SK-N-SH (cell line): ENCODE measurements at regions not wholly inside any gene's neighbourhood (a gene's known extent, or its start where the extent isn't known, plus 50 kb on each side); places are given as distances from the start of the nearest gene placed in this dataset.

Experiments used
- CTCF ChIA-PET: fragments of 300-600, 350-600 bp; formaldehyde crosslinking; extraction: SDS; loops from one replicate; lab custom pipeline; 2021; lab: Yijun Ruan, JAX
- POLR2A ChIA-PET: fragments of 350-600 bp; sonication (Branson Sonifier 250); formaldehyde crosslinking; extraction: SDS; loops from one replicate; lab custom pipeline; 2020; ENCODE audit warnings: antibody characterized with exemption, inconsistent platforms; lab: Yijun Ruan, JAX
- DNase-seq: peaks from one replicate; pipeline ENCODE4 v3.0.0; 2012
- H2AFZ ChIP-seq: fragments of 200-600 bp; sonication (generic); 2 replicates; pipeline ENCODE4 v1.8.1; 2016; ENCODE audit warnings: antibody characterized with exemption, mild to moderate bottlenecking, low read depth
- H3F3A ChIP-seq: fragments of 200-600 bp; sonication (generic); replicated peaks from 2 replicates; pipeline ENCODE3; 2016; ENCODE audit warnings: antibody characterized with exemption, mild to moderate bottlenecking; ENCODE audit not compliant: insufficient read depth
- H3K27ac ChIP-seq, 2 experiments: fragments of 200-500 bp in 1 of 2; fragments of 200-600 bp in 1 of 2; sonication (Bioruptor generic) in 1 of 2; sonication (generic), shearing (Covaris generic) in 1 of 2; 2 replicates each; pipeline versions ENCODE4 v1.5.1 to v1.6.1; 2014 to 2016; ENCODE audit warnings: low read depth in 2 of 2, inconsistent platforms in 1 of 2, low read length in 1 of 2, mild to moderate bottlenecking in 1 of 2, mixed read lengths in 1 of 2
- H3K27me3 ChIP-seq: fragments of 200-600 bp; sonication (generic), shearing (Covaris generic); 2 replicates; pipeline ENCODE4 v1.6.1; 2016; ENCODE audit warnings: mixed run types; ENCODE audit not compliant: insufficient read depth
- H3K36me3 ChIP-seq, 2 experiments: fragments of 200-500 bp in 1 of 2; fragments of 200-600 bp in 1 of 2; sonication (Bioruptor generic) in 1 of 2; sonication (generic) in 1 of 2; replicated peaks in 1 of 2; 2 replicates each; pipeline versions ENCODE3 to v1.5.1; 2014 to 2016; ENCODE audit warnings: low read length in 1 of 2, mild to moderate bottlenecking in 1 of 2; ENCODE audit not compliant: insufficient read depth in 2 of 2, control insufficient read depth in 1 of 2
- H3K4me1 ChIP-seq, 2 experiments: fragments of 200-500 bp in 1 of 2; fragments of 200-600 bp in 1 of 2; sonication (Bioruptor generic) in 1 of 2; sonication (generic), shearing (Covaris generic) in 1 of 2; 2 replicates each; pipeline versions ENCODE4 v1.5.1 to v1.6.1; 2014 to 2016; ENCODE audit warnings: low read depth in 1 of 2, low read length in 1 of 2, mixed run types in 1 of 2; ENCODE audit not compliant: insufficient read depth in 2 of 2, control insufficient read depth in 1 of 2
- H3K4me2 ChIP-seq: fragments of 200-600 bp; sonication (generic), shearing (Covaris generic); 2 replicates; pipeline ENCODE4 v1.6.1; 2017; ENCODE audit warnings: mixed run types
- H3K4me3 ChIP-seq, 2 experiments: fragments of 200-500 bp in 1 of 2; fragments of 200-600 bp in 1 of 2; sonication (Bioruptor generic) in 1 of 2; sonication (generic), shearing (Covaris generic) in 1 of 2; 2 replicates each; pipeline versions ENCODE4 v1.5.1 to v1.8.1; 2014 to 2016; ENCODE audit warnings: low read depth in 2 of 2, inconsistent platforms in 1 of 2, low read length in 1 of 2, mild to moderate bottlenecking in 1 of 2, mixed read lengths in 1 of 2, moderate library complexity in 1 of 2
- H3K79me2 ChIP-seq: fragments of 200-600 bp; sonication (generic); 2 replicates; pipeline ENCODE4 v1.8.1; 2017; ENCODE audit warnings: mild to moderate bottlenecking; ENCODE audit not compliant: insufficient read depth
- H3K9ac ChIP-seq: fragments of 200-600 bp; sonication (generic); 2 replicates; pipeline ENCODE4 v1.6.1; 2017; ENCODE audit warnings: mixed run types
- H3K9me2 ChIP-seq: fragments of 200-600 bp; sonication (generic); 2 replicates; pipeline ENCODE4 v1.6.1; 2017; ENCODE audit warnings: mixed run types
- H3K9me3 ChIP-seq: fragments of 200-600 bp; sonication (generic); 2 replicates; pipeline ENCODE4 v1.6.1; 2017; ENCODE audit warnings: mixed run types, mild to moderate bottlenecking, moderate library complexity
- H4K20me1 ChIP-seq: fragments of 200-600 bp; sonication (generic); 2 replicates; pipeline ENCODE4 v1.6.1; 2017; ENCODE audit warnings: mild to moderate bottlenecking, mixed run types; ENCODE audit not compliant: insufficient read depth
- ELF1 ChIP-seq: IDR thresholded peaks from 2 replicates; pipeline ENCODE4 v1.4.0; 2012
- FOSL2 ChIP-seq: IDR thresholded peaks from 2 replicates; pipeline ENCODE4 v1.4.0; 2012; ENCODE audit warnings: low read depth, mild to moderate bottlenecking, moderate library complexity, borderline replicate concordance
- FOXJ3 ChIP-seq: sonication (generic); formaldehyde crosslinking; IDR thresholded peaks from 2 replicates; pipeline ENCODE4 v1.5.1; 2020; ENCODE audit warnings: mild to moderate bottlenecking, missing genetic modification reagents
- GABPA ChIP-seq: IDR thresholded peaks from 2 replicates; pipeline ENCODE4 v1.4.0; 2012; ENCODE audit warnings: low read depth, mild to moderate bottlenecking
- GATA2 ChIP-seq: sonication (generic); formaldehyde crosslinking; IDR thresholded peaks from 2 replicates; pipeline ENCODE4 v1.5.0; 2020; ENCODE audit warnings: mild to moderate bottlenecking, missing genetic modification reagents
- JUND ChIP-seq: IDR thresholded peaks from 2 replicates; pipeline ENCODE4 v1.4.0; 2012
- MEF2A ChIP-seq: IDR thresholded peaks from 2 replicates; pipeline ENCODE4 v1.4.0; 2012; ENCODE audit warnings: low read depth, borderline replicate concordance
- MXI1 ChIP-seq: IDR thresholded peaks from 2 replicates; pipeline ENCODE4 v1.6.1; 2012; ENCODE audit warnings: mild to moderate bottlenecking, low read depth, low read length, improper control_type of control experiment
- NFIC ChIP-seq: IDR thresholded peaks from 2 replicates; pipeline ENCODE4 v1.4.0; 2012; ENCODE audit warnings: borderline replicate concordance
- NRF1 ChIP-seq: IDR thresholded peaks from 2 replicates; pipeline ENCODE4 v1.6.1; 2012; ENCODE audit warnings: low read depth, mild to moderate bottlenecking, low read length
- RAD21 ChIP-seq: IDR thresholded peaks from 2 replicates; pipeline ENCODE4 v1.6.1; 2012; ENCODE audit warnings: mild to moderate bottlenecking, low read length
- RCOR1 ChIP-seq: fragments of 150-350 bp; IDR thresholded peaks from 2 replicates; pipeline ENCODE4 v1.6.1; 2017; ENCODE audit warnings: antibody characterized with exemption, low read length
- RXRA ChIP-seq: IDR thresholded peaks from 2 replicates; pipeline ENCODE4 v1.4.0; 2012; ENCODE audit warnings: low read depth, mild to moderate bottlenecking, borderline replicate concordance
- SIN3A ChIP-seq: IDR thresholded peaks from 2 replicates; pipeline ENCODE4 v1.6.1; 2012; ENCODE audit warnings: low read depth, mild to moderate bottlenecking, low read length, moderate library complexity, borderline replicate concordance
- TCF12 ChIP-seq: IDR thresholded peaks from 2 replicates; pipeline ENCODE4 v1.4.0; 2012
- YY1 ChIP-seq: IDR thresholded peaks from 2 replicates; pipeline ENCODE4 v1.4.0; 2012; ENCODE audit warnings: low read depth, mild to moderate bottlenecking
- WGBS: methylation state at CpG from one replicate; pipeline ENCODE4 v1.1.6; 2017; ENCODE audit warnings: low lambda C conversion rate; 5-methylcytosine and 5-hydroxymethylcytosine counted together
- TF ChIP-seq, protein P1 (sequence below): IDR thresholded peaks from 2 replicates; pipeline ENCODE4; 2012
- TF ChIP-seq, protein P2 (sequence below): IDR thresholded peaks from 2 replicates; pipeline ENCODE4 v1.4.0; 2012; ENCODE audit warnings: low read depth, borderline replicate concordance
- TF ChIP-seq, protein P3 (sequence below): fragments of 150-350 bp; IDR thresholded peaks from 2 replicates; pipeline ENCODE4 v1.6.1; 2017; ENCODE audit warnings: antibody characterized with exemption, low read length, low read depth, borderline replicate concordance
- TF ChIP-seq, protein P4 (sequence below): IDR thresholded peaks from 2 replicates; pipeline ENCODE4 v1.4.0; 2012; ENCODE audit warnings: low read depth
- TF ChIP-seq, protein P5 (sequence below): IDR thresholded peaks from 2 replicates; pipeline ENCODE4 v1.4.0; 2012; ENCODE audit warnings: low read depth, borderline replicate concordance
- TF ChIP-seq, protein P6 (sequence below): fragments of 200-600 bp; sonication (generic); IDR thresholded peaks from 2 replicates; pipeline ENCODE4 v1.6.1; 2017; ENCODE audit warnings: antibody characterized with exemption, mild to moderate bottlenecking, moderate library complexity

DNA sequence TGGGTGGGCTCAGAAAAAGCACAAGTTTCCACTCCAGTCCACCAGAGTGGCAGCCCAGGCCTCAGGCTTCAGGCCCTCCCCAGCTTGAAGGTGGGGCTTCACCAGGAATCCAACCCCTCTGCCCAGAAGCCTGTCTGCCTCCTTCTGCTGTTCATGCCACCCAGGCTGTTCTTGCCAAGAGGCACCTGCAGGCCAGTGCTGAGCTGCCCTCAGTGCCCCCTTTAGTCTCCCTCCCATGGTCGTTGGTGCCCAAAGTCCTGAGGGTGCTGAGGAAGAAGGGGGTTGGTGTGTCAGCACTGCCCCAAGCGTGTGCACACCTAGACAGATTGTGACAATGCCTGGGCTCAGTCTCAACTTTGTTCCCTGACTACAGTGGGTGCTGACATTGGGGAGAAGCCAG lies 475.3 kb downstream of the EPHA5 start:
- H3K4me1 ChIP-seq = no peaks in the 10 kb centered on the region
- no peak overlapping the region for H3K27ac ChIP-seq
- no peak overlapping the region for H3K9ac ChIP-seq
- H3K9me2 ChIP-seq = no peaks in the 10 kb centered on the region
- no peaks in the 10 kb centered on the region for H3F3A ChIP-seq
- WGBS = 0% methylated on average over 1 of the region's 2 CpGs
- no peaks in the 10 kb centered on the region for H3K36me3 ChIP-seq
- DNase-seq = no peak
- H2AFZ ChIP-seq = no peak overlapping the region
- TF ChIP-seq FOXJ3 (CRISPR knock-in tag) = no peak
- no peak for TF ChIP-seq YY1
- no peak for TF ChIP-seq JUND
- no peak for TF ChIP-seq MEF2A
- no peak for TF ChIP-seq RAD21
- no peak for TF ChIP-seq SIN3A
- TF ChIP-seq, protein P1, sequence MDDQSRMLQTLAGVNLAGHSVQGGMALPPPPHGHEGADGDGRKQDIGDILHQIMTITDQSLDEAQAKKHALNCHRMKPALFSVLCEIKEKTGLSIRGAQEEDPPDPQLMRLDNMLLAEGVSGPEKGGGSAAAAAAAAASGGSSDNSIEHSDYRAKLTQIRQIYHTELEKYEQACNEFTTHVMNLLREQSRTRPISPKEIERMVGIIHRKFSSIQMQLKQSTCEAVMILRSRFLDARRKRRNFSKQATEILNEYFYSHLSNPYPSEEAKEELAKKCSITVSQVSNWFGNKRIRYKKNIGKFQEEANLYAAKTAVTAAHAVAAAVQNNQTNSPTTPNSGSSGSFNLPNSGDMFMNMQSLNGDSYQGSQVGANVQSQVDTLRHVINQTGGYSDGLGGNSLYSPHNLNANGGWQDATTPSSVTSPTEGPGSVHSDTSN = no peak
- no peak for TF ChIP-seq GATA2 (CRISPR knock-in tag)
- TF ChIP-seq RXRA = no peak
- TF ChIP-seq ELF1 = no peak
- no peak for TF ChIP-seq TCF12
- no peak for TF ChIP-seq FOSL2
- TF ChIP-seq, all 33 proteins: peak for 0
- H3K4me2 ChIP-seq = no peak overlapping the region
- no peaks in the 10 kb centered on the region for H3K27me3 ChIP-seq
- no peaks in the 10 kb centered on the region for H3K79me2 ChIP-seq
- no peak overlapping the region for H3K4me3 ChIP-seq
- no peaks in the 10 kb centered on the region for H4K20me1 ChIP-seq
- CTCF ChIA-PET = no interaction called here
- H3K9me3 ChIP-seq = no peaks in the 10 kb centered on the region
- POLR2A ChIA-PET = no interaction called here

DNA sequence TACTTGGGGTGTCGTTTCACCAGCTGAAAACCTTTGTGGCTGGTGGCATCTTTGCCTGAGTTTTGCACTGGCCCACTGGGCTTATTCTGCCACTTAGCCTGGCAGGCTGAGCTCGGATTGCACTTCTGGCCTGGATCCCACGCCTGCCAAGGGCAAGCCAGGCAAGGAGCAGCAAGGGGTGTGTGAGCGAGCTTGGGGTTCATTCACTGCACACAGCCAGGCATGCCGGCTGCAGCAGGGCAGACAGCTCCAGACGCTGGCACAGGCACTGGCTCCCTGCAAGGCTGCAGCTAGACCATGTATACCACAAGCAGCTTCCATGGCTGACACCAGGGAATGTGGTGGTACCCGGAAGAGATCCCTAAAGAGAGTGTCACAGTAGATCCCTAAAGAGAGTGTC lies 476.3 kb downstream of the EPHA5 start:
- CTCF ChIA-PET = no interaction called here
- Histone ChIP-seq H3K36me3 (no peaks in the 10 kb centered on the region), H3F3A (no peaks in the 10 kb centered on the region), H4K20me1 (no peaks in the 10 kb centered on the region), H3K4me1 (no peaks in the 10 kb centered on the region), H3K9me3 (no peaks in the 10 kb centered on the region), H3K4me3 (no peak overlapping the region), H2AFZ (no peak overlapping the region), H3K27ac (no peak overlapping the region), H3K9ac (no peak overlapping the region), H3K9me2 (no peaks in the 10 kb centered on the region), H3K79me2 (no peaks in the 10 kb centered on the region), H3K27me3 (no peaks in the 10 kb centered on the region), H3K4me2 (no peak overlapping the region)
- DNase-seq = no peak
- POLR2A ChIA-PET = no interaction called here
- WGBS = 8% methylated on average over 1 of the region's 7 CpGs
- TF ChIP-seq RCOR1 = no peak
- TF ChIP-seq, protein P2, sequence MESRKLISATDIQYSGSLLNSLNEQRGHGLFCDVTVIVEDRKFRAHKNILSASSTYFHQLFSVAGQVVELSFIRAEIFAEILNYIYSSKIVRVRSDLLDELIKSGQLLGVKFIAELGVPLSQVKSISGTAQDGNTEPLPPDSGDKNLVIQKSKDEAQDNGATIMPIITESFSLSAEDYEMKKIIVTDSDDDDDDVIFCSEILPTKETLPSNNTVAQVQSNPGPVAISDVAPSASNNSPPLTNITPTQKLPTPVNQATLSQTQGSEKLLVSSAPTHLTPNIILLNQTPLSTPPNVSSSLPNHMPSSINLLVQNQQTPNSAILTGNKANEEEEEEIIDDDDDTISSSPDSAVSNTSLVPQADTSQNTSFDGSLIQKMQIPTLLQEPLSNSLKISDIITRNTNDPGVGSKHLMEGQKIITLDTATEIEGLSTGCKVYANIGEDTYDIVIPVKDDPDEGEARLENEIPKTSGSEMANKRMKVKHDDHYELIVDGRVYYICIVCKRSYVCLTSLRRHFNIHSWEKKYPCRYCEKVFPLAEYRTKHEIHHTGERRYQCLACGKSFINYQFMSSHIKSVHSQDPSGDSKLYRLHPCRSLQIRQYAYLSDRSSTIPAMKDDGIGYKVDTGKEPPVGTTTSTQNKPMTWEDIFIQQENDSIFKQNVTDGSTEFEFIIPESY = no peak
- TF ChIP-seq, protein P3, sequence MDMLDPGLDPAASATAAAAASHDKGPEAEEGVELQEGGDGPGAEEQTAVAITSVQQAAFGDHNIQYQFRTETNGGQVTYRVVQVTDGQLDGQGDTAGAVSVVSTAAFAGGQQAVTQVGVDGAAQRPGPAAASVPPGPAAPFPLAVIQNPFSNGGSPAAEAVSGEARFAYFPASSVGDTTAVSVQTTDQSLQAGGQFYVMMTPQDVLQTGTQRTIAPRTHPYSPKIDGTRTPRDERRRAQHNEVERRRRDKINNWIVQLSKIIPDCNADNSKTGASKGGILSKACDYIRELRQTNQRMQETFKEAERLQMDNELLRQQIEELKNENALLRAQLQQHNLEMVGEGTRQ = no peak
- TF ChIP-seq, protein P1 = no peak
- TF ChIP-seq, protein P4, sequence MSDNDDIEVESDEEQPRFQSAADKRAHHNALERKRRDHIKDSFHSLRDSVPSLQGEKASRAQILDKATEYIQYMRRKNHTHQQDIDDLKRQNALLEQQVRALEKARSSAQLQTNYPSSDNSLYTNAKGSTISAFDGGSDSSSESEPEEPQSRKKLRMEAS = no peak
- TF ChIP-seq NRF1 = no peak
- no peak for TF ChIP-seq GABPA
- TF ChIP-seq, protein P5, sequence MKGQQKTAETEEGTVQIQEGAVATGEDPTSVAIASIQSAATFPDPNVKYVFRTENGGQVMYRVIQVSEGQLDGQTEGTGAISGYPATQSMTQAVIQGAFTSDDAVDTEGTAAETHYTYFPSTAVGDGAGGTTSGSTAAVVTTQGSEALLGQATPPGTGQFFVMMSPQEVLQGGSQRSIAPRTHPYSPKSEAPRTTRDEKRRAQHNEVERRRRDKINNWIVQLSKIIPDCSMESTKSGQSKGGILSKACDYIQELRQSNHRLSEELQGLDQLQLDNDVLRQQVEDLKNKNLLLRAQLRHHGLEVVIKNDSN = no peak
- TF ChIP-seq MXI1 = no peak
- no peak for TF ChIP-seq RXRA
- TF ChIP-seq, protein P6, sequence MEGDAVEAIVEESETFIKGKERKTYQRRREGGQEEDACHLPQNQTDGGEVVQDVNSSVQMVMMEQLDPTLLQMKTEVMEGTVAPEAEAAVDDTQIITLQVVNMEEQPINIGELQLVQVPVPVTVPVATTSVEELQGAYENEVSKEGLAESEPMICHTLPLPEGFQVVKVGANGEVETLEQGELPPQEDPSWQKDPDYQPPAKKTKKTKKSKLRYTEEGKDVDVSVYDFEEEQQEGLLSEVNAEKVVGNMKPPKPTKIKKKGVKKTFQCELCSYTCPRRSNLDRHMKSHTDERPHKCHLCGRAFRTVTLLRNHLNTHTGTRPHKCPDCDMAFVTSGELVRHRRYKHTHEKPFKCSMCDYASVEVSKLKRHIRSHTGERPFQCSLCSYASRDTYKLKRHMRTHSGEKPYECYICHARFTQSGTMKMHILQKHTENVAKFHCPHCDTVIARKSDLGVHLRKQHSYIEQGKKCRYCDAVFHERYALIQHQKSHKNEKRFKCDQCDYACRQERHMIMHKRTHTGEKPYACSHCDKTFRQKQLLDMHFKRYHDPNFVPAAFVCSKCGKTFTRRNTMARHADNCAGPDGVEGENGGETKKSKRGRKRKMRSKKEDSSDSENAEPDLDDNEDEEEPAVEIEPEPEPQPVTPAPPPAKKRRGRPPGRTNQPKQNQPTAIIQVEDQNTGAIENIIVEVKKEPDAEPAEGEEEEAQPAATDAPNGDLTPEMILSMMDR = no peak
- TF ChIP-seq NFIC = no peak
